Neutrophil (primary cell): ENCODE measurements at regions not wholly inside any gene's neighbourhood (a gene's known extent, or its start where the extent isn't known, plus 50 kb on each side); places are given as distances from the start of the nearest gene placed in this dataset.
"Not testable (repeated sequence)": the region's sequence is repeated elsewhere in the genome, so short reads cannot be mapped to it uniquely, and the experiment has no call there.

Source experiments
- H3K27ac ChIP-seq: fragments of 200-600 bp; sonication (generic); 2 replicates; pipeline ENCODE4 v1.5.1; 2016; ENCODE audit warnings: mild to moderate bottlenecking, moderate library complexity
- H3K27me3 ChIP-seq: fragments of 200-600 bp; sonication (generic); 2 replicates; pipeline ENCODE4 v1.6.0; 2016; ENCODE audit warnings: mild to moderate bottlenecking
- H3K36me3 ChIP-seq: fragments of 200-600 bp; sonication (generic); 2 replicates; pipeline ENCODE4 v1.5.1; 2017
- H3K4me1 ChIP-seq, 2 experiments: fragments of 200-600 bp in 1 of 2; sonication (generic) in 1 of 2; 1 replicate in 1 of 2; 2 replicates in 1 of 2; pipeline versions ENCODE4 v1.5.1 to v1.6.1; 2013 to 2016; ENCODE audit warnings: low read depth in 1 of 2, low read length in 1 of 2, mild to moderate bottlenecking in 1 of 2, moderate library complexity in 1 of 2; ENCODE audit not compliant: control insufficient read depth in 1 of 2, insufficient read depth in 1 of 2
- H3K4me3 ChIP-seq, 2 experiments: fragments of 200-600 bp in 1 of 2; sonication (generic) in 1 of 2; 1 replicate in 1 of 2; 2 replicates in 1 of 2; pipeline ENCODE4 v1.5.1; 2013 to 2016; ENCODE audit warnings: low read depth in 1 of 2, low read length in 1 of 2, mild to moderate bottlenecking in 1 of 2, moderate library complexity in 1 of 2
- H3K9me3 ChIP-seq: fragments of 200-600 bp; sonication (generic); 2 replicates; pipeline ENCODE4 v1.5.1; 2016
- CTCF ChIP-seq: fragments of 200-600 bp; sonication (generic); IDR thresholded peaks from 2 replicates; pipeline ENCODE4 v1.5.1; 2016; ENCODE audit warnings: antibody characterized with exemption

DNA sequence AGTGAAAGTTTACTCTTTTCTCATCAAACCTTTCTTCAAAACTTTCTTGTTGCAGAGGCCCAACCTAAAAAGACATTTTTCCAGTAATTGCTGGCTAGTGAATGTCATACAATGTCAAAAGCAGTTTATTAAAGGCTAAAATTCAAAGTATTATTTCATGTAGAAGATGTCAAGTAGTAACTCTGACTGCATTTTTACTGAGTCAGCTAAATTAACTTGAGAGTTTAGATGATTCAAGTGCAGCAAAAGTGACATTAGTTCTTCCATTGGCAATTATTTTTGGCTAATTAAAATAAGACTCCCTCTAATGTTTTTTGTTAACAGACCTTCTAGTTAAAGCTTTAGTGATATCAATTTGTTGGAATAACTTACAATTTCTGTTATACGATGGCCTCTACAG, 1438.5 kb downstream of the GRIK2 start:
- no peak for TF ChIP-seq CTCF
- no peaks in the 10 kb centered on the region for H3K9me3 ChIP-seq
- no peak overlapping the region for H3K27ac ChIP-seq
- H3K4me1 ChIP-seq, result no peaks in the 10 kb centered on the region
- no peak overlapping the region for H3K4me3 ChIP-seq
- no peaks in the 10 kb centered on the region for H3K27me3 ChIP-seq
- H3K36me3 ChIP-seq, result no peaks in the 10 kb centered on the region

DNA sequence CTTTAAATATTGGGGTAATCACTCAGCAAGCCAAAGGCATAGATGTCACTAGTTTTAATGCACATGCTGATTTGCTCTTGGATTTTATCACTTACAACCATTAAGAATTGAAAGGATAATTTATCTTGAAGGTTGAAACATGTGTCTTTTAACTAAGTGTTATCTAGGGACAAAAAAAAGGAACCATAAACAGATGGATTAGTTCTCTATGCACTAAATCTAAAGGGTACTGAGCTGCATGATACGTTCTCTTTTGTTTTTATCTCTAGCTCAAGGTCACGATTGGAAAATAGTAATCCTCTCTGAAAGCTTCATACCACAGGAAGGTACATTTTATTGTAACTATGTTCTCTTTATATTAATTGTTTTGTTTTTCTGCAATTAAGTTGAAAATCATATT, 1426.6 kb downstream of the GRIK2 start:
- no peak for TF ChIP-seq CTCF
- Histone ChIP-seq H3K9me3 (no peaks in the 10 kb centered on the region), H3K27ac (no peak overlapping the region), H3K4me1 (no peaks in the 10 kb centered on the region), H3K27me3 (no peaks in the 10 kb centered on the region), H3K36me3 (no peaks in the 10 kb centered on the region), H3K4me3 (no peak overlapping the region)

DNA sequence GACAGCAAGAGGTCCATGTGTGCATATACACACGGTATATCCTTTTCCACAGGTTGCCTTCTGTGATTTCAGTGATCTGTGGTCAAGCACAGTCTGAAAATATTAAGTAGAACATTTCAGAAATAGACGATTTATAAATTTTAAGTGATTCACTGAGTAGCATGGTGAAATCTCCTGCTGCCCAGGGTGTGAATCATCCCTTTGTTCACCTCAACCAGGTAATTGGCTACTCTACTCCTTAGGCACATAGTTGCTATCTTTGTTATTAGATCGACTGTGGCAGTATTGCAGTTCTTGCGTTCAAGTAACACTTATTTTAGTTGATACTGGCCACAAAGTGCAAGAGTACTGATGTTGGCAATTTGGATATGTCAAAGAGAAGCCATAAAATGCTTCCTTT, 1421.7 kb downstream of the GRIK2 start:
- Histone ChIP-seq H3K36me3 (no peaks in the 10 kb centered on the region), H3K27ac (no peak overlapping the region), H3K4me1 (no peaks in the 10 kb centered on the region), H3K9me3 (no peaks in the 10 kb centered on the region), H3K4me3 (no peak overlapping the region), H3K27me3 (no peaks in the 10 kb centered on the region)
- no peak for TF ChIP-seq CTCF

GRCh38 chr6:102813489-102814275, 1420.2 kb downstream of the GRIK2 start:
- Histone ChIP-seq H3K9me3 (no peaks in the 10 kb centered on the region), H3K27ac (no peak overlapping the region), H3K4me1 (no peaks in the 10 kb centered on the region), H3K4me3 (no peak overlapping the region), H3K27me3 (no peaks in the 10 kb centered on the region), H3K36me3 (no peaks in the 10 kb centered on the region)
- no peak for TF ChIP-seq CTCF

GRCh38 chr6:102812242-102812641, 1418.7 kb downstream of the GRIK2 start:
- no peak overlapping the region for H3K4me3 ChIP-seq
- H3K36me3 ChIP-seq, result no peaks in the 10 kb centered on the region
- H3K27me3 ChIP-seq, result no peaks in the 10 kb centered on the region
- H3K27ac ChIP-seq, result no peak overlapping the region
- H3K9me3 ChIP-seq, result no peaks in the 10 kb centered on the region
- no peaks in the 10 kb centered on the region for H3K4me1 ChIP-seq
- TF ChIP-seq CTCF, result no peak

DNA sequence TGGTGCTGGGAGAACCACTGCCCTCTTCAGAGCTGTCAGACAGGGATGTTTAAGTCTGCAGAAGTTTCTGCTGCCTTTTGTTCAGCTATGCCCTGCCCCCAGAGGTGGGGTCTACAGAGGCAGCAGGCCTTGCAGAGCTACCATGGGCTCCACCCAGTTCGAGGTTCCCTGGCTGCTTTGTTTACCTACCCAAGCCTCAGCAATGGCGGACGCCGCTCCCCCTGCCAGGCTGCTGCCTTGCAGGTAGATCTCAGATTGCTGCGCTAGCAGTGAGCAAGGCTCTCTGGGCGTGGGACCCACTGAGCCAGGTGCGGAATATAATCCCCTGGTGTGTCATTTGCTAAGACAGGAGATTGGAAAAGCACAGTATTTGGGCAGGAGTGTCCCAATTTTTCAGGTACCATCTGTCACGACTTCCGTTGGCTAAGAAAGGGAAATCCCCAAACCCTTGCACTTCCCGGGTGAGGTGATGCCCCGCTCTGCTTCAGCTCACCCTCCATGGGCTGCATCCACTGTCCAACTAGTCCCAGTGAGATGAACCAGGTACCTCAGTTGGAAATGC, 1415.5 kb downstream of the GRIK2 start:
- H3K4me1 ChIP-seq, H3K4me3 ChIP-seq, H3K36me3 ChIP-seq, H3K27ac ChIP-seq, H3K9me3 ChIP-seq, H3K27me3 ChIP-seq: not testable (repeated sequence)
